Panc1 (cell line): ENCODE measurements at regions not wholly inside any gene's neighbourhood (a gene's known extent, or its start where the extent isn't known, plus 50 kb on each side); places are given as distances from the start of the nearest gene placed in this dataset.

Experiments
- TCF7L2 ChIP-seq: IDR thresholded peaks from 2 replicates; pipeline ENCODE4 v1.6.1; 2011; ENCODE audit warnings: mild to moderate bottlenecking, low read depth, low read length, inconsistent platforms
- TF ChIP-seq, protein P1 (sequence below): fragments of 450-650 bp; IDR thresholded peaks from 2 replicates; pipeline ENCODE4 v1.5.1; 2017; ENCODE audit warnings: mild to moderate bottlenecking

DNA sequence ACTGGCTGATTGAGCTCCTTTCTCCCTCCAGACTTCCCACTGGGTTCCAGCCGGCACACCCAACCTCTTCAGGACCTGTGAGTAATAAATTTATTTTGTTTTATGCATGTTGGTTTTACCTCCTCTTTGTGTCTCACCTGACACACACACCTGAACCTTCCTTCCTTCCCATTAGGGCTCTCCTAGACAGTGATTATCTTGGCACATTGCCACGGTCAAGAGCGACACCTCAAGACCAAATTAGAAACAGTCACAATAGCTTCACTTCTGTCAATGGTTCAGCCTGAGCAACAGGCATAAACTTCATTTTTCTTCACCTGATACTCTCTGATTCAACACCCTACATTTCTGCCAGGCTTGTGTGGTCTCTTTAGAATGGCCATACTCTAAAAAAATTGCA is 296.3 kb upstream of the SMARCA2 start:
- TF ChIP-seq, protein P1, sequence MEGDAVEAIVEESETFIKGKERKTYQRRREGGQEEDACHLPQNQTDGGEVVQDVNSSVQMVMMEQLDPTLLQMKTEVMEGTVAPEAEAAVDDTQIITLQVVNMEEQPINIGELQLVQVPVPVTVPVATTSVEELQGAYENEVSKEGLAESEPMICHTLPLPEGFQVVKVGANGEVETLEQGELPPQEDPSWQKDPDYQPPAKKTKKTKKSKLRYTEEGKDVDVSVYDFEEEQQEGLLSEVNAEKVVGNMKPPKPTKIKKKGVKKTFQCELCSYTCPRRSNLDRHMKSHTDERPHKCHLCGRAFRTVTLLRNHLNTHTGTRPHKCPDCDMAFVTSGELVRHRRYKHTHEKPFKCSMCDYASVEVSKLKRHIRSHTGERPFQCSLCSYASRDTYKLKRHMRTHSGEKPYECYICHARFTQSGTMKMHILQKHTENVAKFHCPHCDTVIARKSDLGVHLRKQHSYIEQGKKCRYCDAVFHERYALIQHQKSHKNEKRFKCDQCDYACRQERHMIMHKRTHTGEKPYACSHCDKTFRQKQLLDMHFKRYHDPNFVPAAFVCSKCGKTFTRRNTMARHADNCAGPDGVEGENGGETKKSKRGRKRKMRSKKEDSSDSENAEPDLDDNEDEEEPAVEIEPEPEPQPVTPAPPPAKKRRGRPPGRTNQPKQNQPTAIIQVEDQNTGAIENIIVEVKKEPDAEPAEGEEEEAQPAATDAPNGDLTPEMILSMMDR = no peak
- no peak for TF ChIP-seq TCF7L2
